Midbrain (tissue), 1 donor: ENCODE measurements at regions not wholly inside any gene's neighbourhood (a gene's known extent, or its start where the extent isn't known, plus 50 kb on each side); places are given as distances from the start of the nearest gene placed in this dataset.
"Not testable (repeated sequence)": the region's sequence is repeated elsewhere in the genome, so short reads cannot be mapped to it uniquely, and the experiment has no call there.

Experiments
- DNase-seq: peaks from one replicate; lab custom pipeline; 2025; lab: John Stamatoyannopoulos, UW

- no peak for DNase-seq
These were observed 258.5 kb downstream of the CRLF2 start for GRCh38 chrX:953879-954482.

GRCh38 chrX:952816-953215 is 259.6 kb downstream of the CRLF2 start:
- DNase-seq, result no peak

- DNase-seq, result not testable (repeated sequence)
These were observed 265.2 kb downstream of the CRLF2 start for GRCh38 chrX:947262-947661.

- DNase-seq, result no peak
These were observed 269.4 kb downstream of the CRLF2 start for GRCh38 chrX:943035-943434.

- DNase-seq, result no peak
These were observed 271.8 kb downstream of the CRLF2 start for GRCh38 chrX:940691-941090.

GRCh38 chrX:936979-937769 is 275.3 kb downstream of the CRLF2 start:
- DNase-seq, result no peak

GRCh38 chrX:933611-934010 is 278.8 kb downstream of the CRLF2 start:
- DNase-seq, result no peak

GRCh38 chrX:928606-929005 is 283.8 kb downstream of the CRLF2 start:
- DNase-seq, result no peak

GRCh38 chrX:926991-927390 is 285.5 kb downstream of the CRLF2 start:
- DNase-seq, result no peak

GRCh38 chrX:926070-926469 is 286.4 kb downstream of the CRLF2 start:
- DNase-seq, result no peak

- no peak for DNase-seq
These were observed 286.8 kb downstream of the CRLF2 start for GRCh38 chrX:925652-926061.

GRCh38 chrX:925094-925493 is 287.4 kb downstream of the CRLF2 start:
- DNase-seq, result no peak

GRCh38 chrX:924017-924416 is 288.4 kb downstream of the CRLF2 start:
- DNase-seq, result no peak

- DNase-seq, result no peak
These were observed 289.7 kb downstream of the SHOX start for GRCh38 chrX:920234-920799.

- no peak for DNase-seq
These were observed 285.6 kb downstream of the SHOX start for GRCh38 chrX:916230-916599.

- no peak for DNase-seq
These were observed 285.0 kb downstream of the SHOX start for GRCh38 chrX:915427-916229.

- no peak for DNase-seq
These were observed 283.6 kb downstream of the SHOX start for GRCh38 chrX:914206-914605.

- DNase-seq, result no peak
These were observed 282.1 kb downstream of the SHOX start for GRCh38 chrX:912677-913076.

- not testable (repeated sequence) for DNase-seq
These were observed 278.5 kb downstream of the SHOX start for GRCh38 chrX:909068-909467.

GRCh38 chrX:906586-906985 is 276.0 kb downstream of the SHOX start:
- no peak for DNase-seq

- DNase-seq, result no peak
These were observed 275.4 kb downstream of the SHOX start for GRCh38 chrX:905848-906566.

GRCh38 chrX:903116-903515 is 272.5 kb downstream of the SHOX start:
- DNase-seq, result no peak
